Spleen (tissue), 11 donors: ENCODE measurements at regions not wholly inside any gene's neighbourhood (a gene's known extent, or its start where the extent isn't known, plus 50 kb on each side); places are given as distances from the start of the nearest gene placed in this dataset.

Experiments used
- DNase-seq: peaks from one replicate; pipeline ENCODE4 v3.0.0-alpha.2; 2020
- H3K27ac ChIP-seq, 8 donors: fragments of 200-600 bp; sonication (generic) in 7 of 8; 1 replicate in 4 of 8; 2 replicates in 4 of 8; pipeline versions ENCODE4 v1.5.0 to v1.8.0; 2016 to 2021; ENCODE audit warnings: inconsistent platforms in 4 of 8, mild to moderate bottlenecking in 4 of 8, moderate library complexity in 1 of 8
- H3K27me3 ChIP-seq, 7 donors: fragments of 200-600 bp; sonication (generic) in 6 of 7; replicated peaks in 1 of 7; 1 replicate in 4 of 7; 2 replicates in 3 of 7; pipeline versions ENCODE4 v1.5.0 to v1.8.0; 2016 to 2021; ENCODE audit warnings: inconsistent platforms in 3 of 7, mild to moderate bottlenecking in 1 of 7
- H3K36me3 ChIP-seq, 6 donors: fragments of 200-600 bp; sonication (generic) in 5 of 6; 1 replicate in 4 of 6; 2 replicates in 2 of 6; pipeline versions ENCODE4 v1.5.0 to v1.8.0; 2016 to 2021; ENCODE audit warnings: inconsistent platforms in 2 of 6
- H3K4me1 ChIP-seq, 6 donors: fragments of 200-600 bp; sonication (generic) in 5 of 6; 1 replicate in 3 of 6; 2 replicates in 3 of 6; pipeline versions ENCODE4 v1.5.0 to v1.8.0; 2016 to 2021; ENCODE audit warnings: inconsistent platforms in 3 of 6
- H3K4me3 ChIP-seq, 8 donors: fragments of 200-600 bp; sonication (generic) in 7 of 8; 1 replicate in 4 of 8; 2 replicates in 4 of 8; pipeline versions ENCODE4 v1.5.0 to v1.8.0; 2016 to 2021; ENCODE audit warnings: inconsistent platforms in 4 of 8, mild to moderate bottlenecking in 4 of 8, moderate library complexity in 2 of 8
- H3K9me3 ChIP-seq, 8 donors: fragments of 200-600 bp; sonication (generic) in 7 of 8; 1 replicate in 4 of 8; 2 replicates in 4 of 8; pipeline versions ENCODE4 v1.5.0 to v1.8.0; 2016 to 2021; ENCODE audit warnings: inconsistent platforms in 4 of 8
- POLR2A ChIP-seq, 3 donors: fragments of 450-650 bp; IDR thresholded peaks; one replicate each; pipeline ENCODE4 v1.5.1; 2017; ENCODE audit warnings: antibody characterized with exemption in 3 of 3, mild to moderate bottlenecking in 1 of 3
- POLR2AphosphoS5 ChIP-seq, 3 donors: sonication (generic); formaldehyde crosslinking; IDR thresholded peaks; one replicate each; pipeline ENCODE4 v1.5.1; 2017; ENCODE audit warnings: antibody characterized with exemption in 3 of 3
- WGBS, 5 donors: extraction: QIAGEN DNeasy Blood & Tissue Kit in 3 of 5; methylation state at CpG; one replicate each; pipeline versions ENCODE4 v1.1.5 to v1.1.7; 2013 to 2018; 5-methylcytosine and 5-hydroxymethylcytosine counted together
- intact Hi-C: fragments of 100-400 bp; cut with DNase I; formaldehyde crosslinking; loops from one replicate; pipeline ENCODE4 v1.15.0; 2023; ENCODE audit warnings: low total_unique reads
- TF ChIP-seq, protein P1 (sequence below), 11 experiments: fragments of 200-600 bp in 7 of 11; fragments of 450-650 bp in 4 of 11; sonication (generic) in 4 of 11; IDR thresholded peaks in 8 of 11; conservative IDR thresholded peaks in 3 of 11; 1 replicate in 7 of 11; 2 replicates in 4 of 11; pipeline versions ENCODE4 v1.4.0 to v1.8.0; 2016 to 2021; ENCODE audit warnings: antibody characterized with exemption in 11 of 11, inconsistent platforms in 4 of 11, mild to moderate bottlenecking in 1 of 11
- donor health status: healthy with polysubstance abuse.
- donor health status: DM: no; HTN: no; CAD: no; lungs with moderate emphysema.
- donor health status: DM: no; HTN: no; CAD: no.
- donor health status: Bipolar disorder and iron deficiency.
- donor health status: healthy.
- donor health status: DM: no; HTN: no; CAD: no.
- donor health status: DM: yes; HTN: yes; CAD: no.

GRCh38 chr12:85632390-85632789 lies 203.8 kb downstream of the RASSF9 start:
- DNase-seq, result no peak
- H3K36me3 ChIP-seq, result no peaks in the 10 kb centered on the region
- peaks cover 0 to 5% (median 0%) of the 10 kb centered on the region in 8 donors for H3K9me3 ChIP-seq
- no peak overlapping the region for H3K4me3 ChIP-seq
- no peaks in the 10 kb centered on the region for H3K27me3 ChIP-seq
- H3K27ac ChIP-seq, result no peak overlapping the region
- TF ChIP-seq, protein P1, sequence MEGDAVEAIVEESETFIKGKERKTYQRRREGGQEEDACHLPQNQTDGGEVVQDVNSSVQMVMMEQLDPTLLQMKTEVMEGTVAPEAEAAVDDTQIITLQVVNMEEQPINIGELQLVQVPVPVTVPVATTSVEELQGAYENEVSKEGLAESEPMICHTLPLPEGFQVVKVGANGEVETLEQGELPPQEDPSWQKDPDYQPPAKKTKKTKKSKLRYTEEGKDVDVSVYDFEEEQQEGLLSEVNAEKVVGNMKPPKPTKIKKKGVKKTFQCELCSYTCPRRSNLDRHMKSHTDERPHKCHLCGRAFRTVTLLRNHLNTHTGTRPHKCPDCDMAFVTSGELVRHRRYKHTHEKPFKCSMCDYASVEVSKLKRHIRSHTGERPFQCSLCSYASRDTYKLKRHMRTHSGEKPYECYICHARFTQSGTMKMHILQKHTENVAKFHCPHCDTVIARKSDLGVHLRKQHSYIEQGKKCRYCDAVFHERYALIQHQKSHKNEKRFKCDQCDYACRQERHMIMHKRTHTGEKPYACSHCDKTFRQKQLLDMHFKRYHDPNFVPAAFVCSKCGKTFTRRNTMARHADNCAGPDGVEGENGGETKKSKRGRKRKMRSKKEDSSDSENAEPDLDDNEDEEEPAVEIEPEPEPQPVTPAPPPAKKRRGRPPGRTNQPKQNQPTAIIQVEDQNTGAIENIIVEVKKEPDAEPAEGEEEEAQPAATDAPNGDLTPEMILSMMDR (IDR thresholded peaks at IDR 0.05 in 8 of 11, conservative IDR thresholded peaks at IDR 0.05 in 3 of 11), result no peak
- TF ChIP-seq POLR2AphosphoS5 (IDR thresholded peaks at IDR 0.05) (no peak), POLR2A (IDR thresholded peaks at IDR 0.05) (no peak)
- H3K4me1 ChIP-seq, result no peaks in the 10 kb centered on the region
- intact Hi-C loops, result no loop called here
- WGBS, 5 donors, result 7 to 20% (median 15%) methylated on average over 2 of the region's 2 CpGs

GRCh38 chr12:85633491-85633890 lies 202.7 kb downstream of the RASSF9 start:
- no peak overlapping the region for H3K4me3 ChIP-seq
- no peaks in the 10 kb centered on the region for H3K4me1 ChIP-seq
- DNase-seq, result no peak
- no peaks in the 10 kb centered on the region for H3K27me3 ChIP-seq
- TF ChIP-seq, protein P1 (IDR thresholded peaks at IDR 0.05 in 8 of 11, conservative IDR thresholded peaks at IDR 0.05 in 3 of 11), result no peak
- TF ChIP-seq POLR2A (IDR thresholded peaks at IDR 0.05) (no peak), POLR2AphosphoS5 (IDR thresholded peaks at IDR 0.05) (no peak)
- intact Hi-C loops, result no loop called here
- WGBS, 5 donors, result 63 to 91% (median 79%) methylated on average over 1 of the region's 1 CpG
- H3K9me3 ChIP-seq, result peaks cover 0 to 3% (median 0%) of the 10 kb centered on the region in 8 donors
- H3K36me3 ChIP-seq, result no peaks in the 10 kb centered on the region
- no peak overlapping the region for H3K27ac ChIP-seq

DNA sequence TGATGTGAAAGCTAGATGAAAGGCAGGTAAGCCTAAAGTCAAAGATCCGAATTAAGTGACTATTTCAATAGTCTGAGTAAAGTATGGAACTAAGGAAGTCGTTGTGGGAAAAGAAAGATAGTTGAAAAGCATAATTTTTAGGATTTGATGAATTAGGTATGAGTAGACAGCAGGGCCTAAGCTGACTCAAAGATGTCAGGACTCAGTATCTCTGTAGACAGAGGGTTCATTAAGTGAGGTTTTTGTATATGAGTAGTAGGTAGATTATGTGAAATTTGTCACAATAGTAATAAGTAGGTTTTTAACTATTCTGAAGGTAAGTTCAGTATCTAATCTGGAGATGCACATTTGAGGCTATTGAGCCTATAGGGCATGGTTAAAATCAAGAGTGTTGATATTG lies 196.4 kb downstream of the RASSF9 start:
- no peak for DNase-seq
- intact Hi-C loops, result no loop called here
- H3K4me3 ChIP-seq, result no peak overlapping the region
- no peaks in the 10 kb centered on the region for H3K36me3 ChIP-seq
- H3K9me3 ChIP-seq, result no peaks in the 10 kb centered on the region
- WGBS, 5 donors, result 63 to 84% (median 70%) methylated on average over 2 of the region's 2 CpGs
- no peaks in the 10 kb centered on the region for H3K4me1 ChIP-seq
- no peak for TF ChIP-seq POLR2A (IDR thresholded peaks at IDR 0.05)
- no peak for TF ChIP-seq POLR2AphosphoS5 (IDR thresholded peaks at IDR 0.05)
- TF ChIP-seq, protein P1 (IDR thresholded peaks at IDR 0.05 in 8 of 11, conservative IDR thresholded peaks at IDR 0.05 in 3 of 11), result no peak
- H3K27ac ChIP-seq, result no peak overlapping the region
- H3K27me3 ChIP-seq, result no peaks in the 10 kb centered on the region

GRCh38 chr12:85641796-85642195 lies 194.4 kb downstream of the RASSF9 start:
- 58 to 74% (median 69%) methylated on average over 2 of the region's 2 CpGs for WGBS, 5 donors
- TF ChIP-seq POLR2A (IDR thresholded peaks at IDR 0.05), result no peak

GRCh38 chr12:85642288-85642687 lies 193.9 kb downstream of the RASSF9 start:
- no peak for DNase-seq
- H3K9me3 ChIP-seq, result no peaks in the 10 kb centered on the region
- no peak overlapping the region for H3K4me3 ChIP-seq
- intact Hi-C loops, result no loop called here
- no peaks in the 10 kb centered on the region for H3K36me3 ChIP-seq
- 77 to 93% (median 85%) methylated on average over 2 of the region's 2 CpGs for WGBS, 5 donors
- no peaks in the 10 kb centered on the region for H3K4me1 ChIP-seq
- no peaks in the 10 kb centered on the region for H3K27me3 ChIP-seq
- no peak overlapping the region for H3K27ac ChIP-seq
- TF ChIP-seq POLR2A (IDR thresholded peaks at IDR 0.05), result no peak
- TF ChIP-seq, protein P1 (IDR thresholded peaks at IDR 0.05 in 8 of 11, conservative IDR thresholded peaks at IDR 0.05 in 3 of 11), result no peak

More at GRCh38 chr12:85641796-85642195, 194.4 kb downstream of the RASSF9 start:
- no peaks in the 10 kb centered on the region for H3K27me3 ChIP-seq
- no peaks in the 10 kb centered on the region for H3K4me1 ChIP-seq
- H3K36me3 ChIP-seq, result no peaks in the 10 kb centered on the region
- no peak overlapping the region for H3K4me3 ChIP-seq
- H3K27ac ChIP-seq, result no peak overlapping the region
- no peak for DNase-seq
- H3K9me3 ChIP-seq, result no peaks in the 10 kb centered on the region
- intact Hi-C loops, result no loop called here
